ENCODE measurements at regions not wholly inside any gene's neighbourhood (a gene's known extent, or its start where the extent isn't known, plus 50 kb on each side); places are given as distances from the start of the nearest gene placed in this dataset.

- TF ChIP-seq POLR2AphosphoS5 (IDR thresholded peaks at IDR 0.05) = no peak
- TF ChIP-seq CTCF (IDR thresholded peaks at IDR 0.05; ENCODE audit: poor library complexity, severe bottlenecking) = no peak
Measured at GRCh38 chr1:229158927-229159326, 112.0 kb upstream of the RAB4A start.
